ENCODE measurements at regions not wholly inside any gene's neighbourhood (a gene's known extent, or its start where the extent isn't known, plus 50 kb on each side); places are given as distances from the start of the nearest gene placed in this dataset.

DNA sequence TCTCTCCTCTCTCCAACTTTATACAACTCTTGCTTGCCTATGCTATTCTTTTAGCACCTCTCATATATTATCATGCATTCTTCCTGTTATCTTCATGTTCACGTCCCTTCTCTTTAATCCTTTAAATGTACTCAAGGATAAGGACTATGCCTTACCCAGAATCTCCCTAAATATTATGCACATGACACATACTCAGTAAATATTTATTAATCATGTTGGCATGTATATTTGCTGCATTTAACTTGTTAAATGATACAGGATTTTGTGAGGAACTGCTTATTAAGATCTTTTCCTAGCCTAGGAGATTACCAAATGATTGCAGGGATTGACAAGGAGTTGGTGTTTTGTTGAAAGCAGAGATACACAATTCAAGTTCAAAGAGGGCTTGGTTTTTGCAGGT is 109.4 kb downstream of the RGS2 start:
- H2AFZ ChIP-seq (ENCODE audit: low read length): no peak overlapping the region
- no peaks in the 10 kb centered on the region for H3K79me2 ChIP-seq (ENCODE audit: low read length)
- H3K4me3 ChIP-seq (ENCODE audit: low read length): no peak overlapping the region
- no peaks in the 10 kb centered on the region for H3K36me3 ChIP-seq (replicated peaks; ENCODE audit: insufficient read depth, low read length)
- H3K4me2 ChIP-seq (ENCODE audit: low read depth, low read length): no peak overlapping the region
- no peaks in the 10 kb centered on the region for H4K20me1 ChIP-seq (ENCODE audit: insufficient read depth, low read length)
- DNase-seq: no peak
- H3K9me3 ChIP-seq (replicated peaks; ENCODE audit: insufficient read depth, low read length): no peaks in the 10 kb centered on the region
- H3K9me2 ChIP-seq (replicated peaks; ENCODE audit: insufficient read depth, low read length): no peaks in the 10 kb centered on the region
- H3F3A ChIP-seq (ENCODE audit: insufficient read depth, low read length): no peaks in the 10 kb centered on the region
- H3K27ac ChIP-seq (ENCODE audit: low read length): no peak overlapping the region
- TF ChIP-seq EZH2 (optimal IDR thresholded peaks at IDR 0.05; ENCODE audit: low read depth, low read length) (no peak), EZH2phosphoT487 (IDR thresholded peaks at IDR 0.05; ENCODE audit: low read length) (no peak)
- TF ChIP-seq, protein P1, sequence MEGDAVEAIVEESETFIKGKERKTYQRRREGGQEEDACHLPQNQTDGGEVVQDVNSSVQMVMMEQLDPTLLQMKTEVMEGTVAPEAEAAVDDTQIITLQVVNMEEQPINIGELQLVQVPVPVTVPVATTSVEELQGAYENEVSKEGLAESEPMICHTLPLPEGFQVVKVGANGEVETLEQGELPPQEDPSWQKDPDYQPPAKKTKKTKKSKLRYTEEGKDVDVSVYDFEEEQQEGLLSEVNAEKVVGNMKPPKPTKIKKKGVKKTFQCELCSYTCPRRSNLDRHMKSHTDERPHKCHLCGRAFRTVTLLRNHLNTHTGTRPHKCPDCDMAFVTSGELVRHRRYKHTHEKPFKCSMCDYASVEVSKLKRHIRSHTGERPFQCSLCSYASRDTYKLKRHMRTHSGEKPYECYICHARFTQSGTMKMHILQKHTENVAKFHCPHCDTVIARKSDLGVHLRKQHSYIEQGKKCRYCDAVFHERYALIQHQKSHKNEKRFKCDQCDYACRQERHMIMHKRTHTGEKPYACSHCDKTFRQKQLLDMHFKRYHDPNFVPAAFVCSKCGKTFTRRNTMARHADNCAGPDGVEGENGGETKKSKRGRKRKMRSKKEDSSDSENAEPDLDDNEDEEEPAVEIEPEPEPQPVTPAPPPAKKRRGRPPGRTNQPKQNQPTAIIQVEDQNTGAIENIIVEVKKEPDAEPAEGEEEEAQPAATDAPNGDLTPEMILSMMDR (IDR thresholded peaks at IDR 0.05; ENCODE audit: low read length): no peak
- no peak overlapping the region for H3K9ac ChIP-seq (ENCODE audit: low read length)
- no peaks in the 10 kb centered on the region for H3K27me3 ChIP-seq (replicated peaks; ENCODE audit: insufficient read depth, low read length)
- H3K4me1 ChIP-seq (ENCODE audit: low read length): peaks cover 6% of the 10 kb centered on the region; the same call in 1 of the 2 replicates

DNA sequence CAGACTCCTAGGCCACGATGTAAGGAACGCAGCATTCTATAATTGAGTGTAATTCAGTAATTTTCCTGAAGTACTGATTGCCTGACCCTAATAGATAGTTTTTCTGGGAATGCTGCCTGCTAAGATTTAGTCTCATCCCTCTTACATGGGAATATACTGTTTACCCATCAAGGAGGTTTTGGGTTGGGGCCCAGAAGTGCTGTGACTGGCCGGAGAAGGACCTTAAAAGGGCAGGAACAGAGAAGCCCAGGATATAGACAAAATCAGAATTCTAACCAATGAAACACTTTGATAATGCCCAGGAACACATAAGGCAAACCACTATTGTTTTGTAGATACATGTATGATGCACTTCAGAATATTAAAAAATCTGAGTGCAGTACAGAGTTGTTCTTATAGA is 111.6 kb downstream of the RGS2 start:
- no peaks in the 10 kb centered on the region for H3K36me3 ChIP-seq (replicated peaks; ENCODE audit: insufficient read depth, low read length)
- H3K27me3 ChIP-seq (replicated peaks; ENCODE audit: insufficient read depth, low read length): no peaks in the 10 kb centered on the region
- H3K9ac ChIP-seq (ENCODE audit: low read length): no peak overlapping the region
- H2AFZ ChIP-seq (ENCODE audit: low read length): no peak overlapping the region
- H3K9me2 ChIP-seq (replicated peaks; ENCODE audit: insufficient read depth, low read length): no peaks in the 10 kb centered on the region
- H3K4me2 ChIP-seq (ENCODE audit: low read depth, low read length): no peak overlapping the region
- no peaks in the 10 kb centered on the region for H3F3A ChIP-seq (ENCODE audit: insufficient read depth, low read length)
- no peaks in the 10 kb centered on the region for H3K4me1 ChIP-seq (ENCODE audit: low read length)
- H3K4me3 ChIP-seq (ENCODE audit: low read length): no peak overlapping the region
- no peak overlapping the region for H3K27ac ChIP-seq (ENCODE audit: low read length)
- TF ChIP-seq EZH2phosphoT487 (IDR thresholded peaks at IDR 0.05; ENCODE audit: low read length) (no peak), EZH2 (optimal IDR thresholded peaks at IDR 0.05; ENCODE audit: low read depth, low read length) (no peak)
- TF ChIP-seq, protein P1 (IDR thresholded peaks at IDR 0.05; ENCODE audit: low read length): no peak
- H3K79me2 ChIP-seq (ENCODE audit: low read length): no peaks in the 10 kb centered on the region
- no peaks in the 10 kb centered on the region for H3K9me3 ChIP-seq (replicated peaks; ENCODE audit: insufficient read depth, low read length)
- DNase-seq: no peak
- H4K20me1 ChIP-seq (ENCODE audit: insufficient read depth, low read length): no peaks in the 10 kb centered on the region

DNA sequence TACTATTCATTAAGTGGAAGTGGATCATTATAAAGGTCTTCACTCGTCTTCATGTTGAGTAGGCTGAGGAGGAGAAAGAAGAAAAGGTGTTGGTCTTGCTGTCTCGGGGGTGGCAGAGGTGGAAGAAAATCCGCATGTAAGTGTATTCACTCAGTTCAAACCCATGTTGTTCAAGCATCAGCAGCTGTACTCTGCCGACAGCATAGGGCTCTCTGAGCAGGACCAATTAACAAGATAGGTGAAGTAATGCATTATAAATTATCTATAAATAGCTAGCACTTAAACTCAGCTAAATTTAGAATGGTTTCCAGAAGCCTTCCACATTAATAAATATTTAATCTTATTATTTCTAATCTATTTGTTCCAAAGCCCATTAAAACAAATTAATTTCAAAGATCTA is 116.8 kb downstream of the RGS2 start:
- H3K4me3 ChIP-seq (ENCODE audit: low read length): no peak overlapping the region
- H3K9me3 ChIP-seq (replicated peaks; ENCODE audit: insufficient read depth, low read length): no peaks in the 10 kb centered on the region
- H3K4me1 ChIP-seq (ENCODE audit: low read length): no peaks in the 10 kb centered on the region
- no peak overlapping the region for H3K27ac ChIP-seq (ENCODE audit: low read length)
- no peak overlapping the region for H3K9ac ChIP-seq (ENCODE audit: low read length)
- no peak for DNase-seq
- H3K4me2 ChIP-seq (ENCODE audit: low read depth, low read length): no peak overlapping the region
- H4K20me1 ChIP-seq (ENCODE audit: insufficient read depth, low read length): no peaks in the 10 kb centered on the region
- H3K36me3 ChIP-seq (replicated peaks; ENCODE audit: insufficient read depth, low read length): no peaks in the 10 kb centered on the region
- no peaks in the 10 kb centered on the region for H3K9me2 ChIP-seq (replicated peaks; ENCODE audit: insufficient read depth, low read length)
- no peaks in the 10 kb centered on the region for H3F3A ChIP-seq (ENCODE audit: insufficient read depth, low read length)
- H2AFZ ChIP-seq (ENCODE audit: low read length): no peak overlapping the region
- no peak for TF ChIP-seq EZH2 (optimal IDR thresholded peaks at IDR 0.05; ENCODE audit: low read depth, low read length)
- TF ChIP-seq EZH2phosphoT487 (IDR thresholded peaks at IDR 0.05; ENCODE audit: low read length): no peak
- TF ChIP-seq, protein P1 (IDR thresholded peaks at IDR 0.05; ENCODE audit: low read length): no peak
- H3K79me2 ChIP-seq (ENCODE audit: low read length): no peaks in the 10 kb centered on the region
- no peaks in the 10 kb centered on the region for H3K27me3 ChIP-seq (replicated peaks; ENCODE audit: insufficient read depth, low read length)
